Keratinocyte (primary cell): ENCODE measurements at regions not wholly inside any gene's neighbourhood (a gene's known extent, or its start where the extent isn't known, plus 50 kb on each side); places are given as distances from the start of the nearest gene placed in this dataset.

ENCODE experiments used
- DNase-seq: peaks from one replicate; pipeline ENCODE4 v3.0.0-alpha.2; 2011; ENCODE audit warnings: low read depth, missing footprints, low spot score
- FAIRE-seq: peaks from 2 replicates; lab custom pipeline; 2011; peaks lifted over from hg19 to GRCh38; lab: Jason Lieb, UNC
- H2AFZ ChIP-seq: 2 replicates; pipeline ENCODE4 v1.6.0; 2012; ENCODE audit warnings: low read length, control low read depth, inconsistent platforms; ENCODE audit not compliant: control insufficient read depth
- H3K27ac ChIP-seq: 2 replicates; pipeline ENCODE4 v1.5.1; 2011; ENCODE audit warnings: low read length; ENCODE audit not compliant: control insufficient read depth, insufficient read depth
- H3K27me3 ChIP-seq: 3 replicates; pipeline ENCODE4 v1.6.0; 2011; ENCODE audit warnings: low read length; ENCODE audit not compliant: control insufficient read depth, insufficient read depth; ENCODE audit errors: extremely low read depth
- H3K36me3 ChIP-seq, 2 experiments: 2 replicates in 1 of 2; 3 replicates in 1 of 2; pipeline ENCODE4 v1.5.1; 2011; ENCODE audit warnings: low read length in 2 of 2, mild to moderate bottlenecking in 1 of 2; ENCODE audit not compliant: control insufficient read depth in 2 of 2, insufficient read depth in 2 of 2; ENCODE audit errors: extremely low read depth in 1 of 2
- H3K4me1 ChIP-seq: 3 replicates; pipeline ENCODE4 v1.5.1; 2011; ENCODE audit warnings: low read length; ENCODE audit not compliant: control insufficient read depth, insufficient read depth; ENCODE audit errors: extremely low read depth
- H3K4me2 ChIP-seq: 3 replicates; pipeline ENCODE4 v1.6.0; 2011; ENCODE audit warnings: low read depth, low read length; ENCODE audit not compliant: control insufficient read depth, insufficient read depth; ENCODE audit errors: extremely low read depth
- H3K4me3 ChIP-seq, 3 experiments: fragments of 200-600 bp in 1 of 3; sonication (generic) in 1 of 3; 2 replicates in 2 of 3; 3 replicates in 1 of 3; pipeline ENCODE4 v1.5.1; 2011 to 2016; ENCODE audit warnings: low read length in 3 of 3, mild to moderate bottlenecking in 3 of 3, control low read depth in 2 of 3, inconsistent platforms in 1 of 3, low read depth in 1 of 3, mixed read lengths in 1 of 3, mixed run types in 1 of 3, moderate library complexity in 1 of 3; ENCODE audit not compliant: control insufficient read depth in 2 of 3, insufficient read depth in 2 of 3; ENCODE audit errors: extremely low read depth in 1 of 3
- H3K79me2 ChIP-seq: 2 replicates; pipeline ENCODE4 v1.6.0; 2012; ENCODE audit warnings: low read length; ENCODE audit not compliant: control insufficient read depth, insufficient read depth
- H3K9ac ChIP-seq: 3 replicates; pipeline ENCODE4 v1.6.0; 2011; ENCODE audit warnings: low read length; ENCODE audit not compliant: control insufficient read depth, insufficient read depth; ENCODE audit errors: extremely low read depth
- H3K9me1 ChIP-seq: 3 replicates; pipeline ENCODE4 v1.6.0; 2011; ENCODE audit warnings: low read length; ENCODE audit not compliant: control insufficient read depth, insufficient read depth; ENCODE audit errors: extremely low read depth
- H3K9me3 ChIP-seq: 2 replicates; pipeline ENCODE4 v1.5.1; 2012; ENCODE audit warnings: low read depth, low read length; ENCODE audit not compliant: control insufficient read depth
- H4K20me1 ChIP-seq: 3 replicates; pipeline ENCODE4 v1.6.0; 2011; ENCODE audit warnings: low read length; ENCODE audit not compliant: control insufficient read depth, insufficient read depth; ENCODE audit errors: extremely low read depth
- EZH2 ChIP-seq: IDR thresholded peaks from one replicate; pipeline ENCODE4 v1.6.1; 2012; ENCODE audit warnings: inconsistent platforms, mild to moderate bottlenecking, low read length, moderate library complexity
- dilution Hi-C: fragments of 300-500 bp; cut with MboI; formaldehyde crosslinking; loops from one replicate; pipeline ENCODE4 v1.7.0; 2020; ENCODE audit warnings: low sequenced_read_pairs; ENCODE audit not compliant: extremely low pct_ligation_motif_present
- TF ChIP-seq, protein P1 (sequence below), 3 experiments: IDR thresholded peaks in 1 of 3; conservative IDR thresholded peaks in 1 of 3; optimal IDR thresholded peaks in 1 of 3; 2 replicates in 2 of 3; 3 replicates in 1 of 3; pipeline versions ENCODE3 to v1.5.1; 2011; ENCODE audit warnings: low read length in 3 of 3, mild to moderate bottlenecking in 3 of 3, moderate library complexity in 2 of 3, control low read depth in 1 of 3, inconsistent platforms in 1 of 3; ENCODE audit not compliant: insufficient read depth in 2 of 3; ENCODE audit errors: extremely low read depth in 1 of 3

DNA sequence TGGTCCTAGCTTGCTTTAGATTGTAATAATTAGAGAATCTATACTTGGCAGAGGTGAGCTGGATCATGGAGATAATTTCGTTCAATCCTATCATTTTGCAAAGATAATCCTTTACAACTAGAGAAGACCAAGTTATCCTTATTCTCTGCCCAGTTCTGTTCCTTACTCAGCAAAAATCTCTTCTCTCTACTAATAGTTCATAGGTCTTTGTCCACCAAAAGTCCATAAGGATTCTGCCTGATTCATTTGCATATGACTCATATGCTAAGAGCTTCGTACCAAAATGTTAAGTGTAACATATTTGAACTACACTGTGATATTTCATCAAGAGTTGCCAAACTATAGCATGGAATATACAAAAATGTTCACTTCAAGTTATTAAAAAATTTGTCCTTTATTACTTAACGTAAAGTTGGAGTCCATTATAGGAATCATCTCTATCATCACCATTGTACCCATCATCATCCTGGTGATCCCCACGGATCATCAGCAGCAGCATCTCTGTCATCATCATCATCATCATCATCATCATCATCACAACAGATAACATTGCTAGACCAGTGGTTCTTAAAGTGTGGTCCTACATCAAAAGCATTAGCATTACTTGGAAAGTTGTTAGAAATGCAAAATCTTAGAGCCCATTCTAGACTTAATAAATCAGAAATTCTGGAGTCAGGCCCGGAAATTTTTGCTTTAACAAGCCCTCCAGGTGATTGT, 463.0 kb downstream of the DHX35 start:
- DNase-seq (no peak), FAIRE-seq (no peak)
- H3K4me3 ChIP-seq = no peak overlapping the region
- H3K9ac ChIP-seq = no peak overlapping the region
- no peaks in the 10 kb centered on the region for H3K9me1 ChIP-seq
- no peaks in the 10 kb centered on the region for H4K20me1 ChIP-seq
- no peaks in the 10 kb centered on the region for H3K79me2 ChIP-seq
- H3K9me3 ChIP-seq = no peaks in the 10 kb centered on the region
- no peak overlapping the region for H3K4me2 ChIP-seq
- dilution Hi-C loops = no loop called here
- H3K4me1 ChIP-seq = no peaks in the 10 kb centered on the region
- no peaks in the 10 kb centered on the region for H3K27me3 ChIP-seq
- H2AFZ ChIP-seq = no peak overlapping the region
- H3K27ac ChIP-seq = no peak overlapping the region
- no peaks in the 10 kb centered on the region for H3K36me3 ChIP-seq
- TF ChIP-seq, protein P1, sequence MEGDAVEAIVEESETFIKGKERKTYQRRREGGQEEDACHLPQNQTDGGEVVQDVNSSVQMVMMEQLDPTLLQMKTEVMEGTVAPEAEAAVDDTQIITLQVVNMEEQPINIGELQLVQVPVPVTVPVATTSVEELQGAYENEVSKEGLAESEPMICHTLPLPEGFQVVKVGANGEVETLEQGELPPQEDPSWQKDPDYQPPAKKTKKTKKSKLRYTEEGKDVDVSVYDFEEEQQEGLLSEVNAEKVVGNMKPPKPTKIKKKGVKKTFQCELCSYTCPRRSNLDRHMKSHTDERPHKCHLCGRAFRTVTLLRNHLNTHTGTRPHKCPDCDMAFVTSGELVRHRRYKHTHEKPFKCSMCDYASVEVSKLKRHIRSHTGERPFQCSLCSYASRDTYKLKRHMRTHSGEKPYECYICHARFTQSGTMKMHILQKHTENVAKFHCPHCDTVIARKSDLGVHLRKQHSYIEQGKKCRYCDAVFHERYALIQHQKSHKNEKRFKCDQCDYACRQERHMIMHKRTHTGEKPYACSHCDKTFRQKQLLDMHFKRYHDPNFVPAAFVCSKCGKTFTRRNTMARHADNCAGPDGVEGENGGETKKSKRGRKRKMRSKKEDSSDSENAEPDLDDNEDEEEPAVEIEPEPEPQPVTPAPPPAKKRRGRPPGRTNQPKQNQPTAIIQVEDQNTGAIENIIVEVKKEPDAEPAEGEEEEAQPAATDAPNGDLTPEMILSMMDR (optimal IDR thresholded peaks at IDR 0.05 in 1 of 3, IDR thresholded peaks at IDR 0.05 in 1 of 3, conservative IDR thresholded peaks at IDR 0.05 in 1 of 3; ENCODE audit: extremely low read depth in 1 of 3, insufficient read depth in 2 of 3, low read length in 3 of 3) = no peak
- no peak for TF ChIP-seq EZH2

DNA sequence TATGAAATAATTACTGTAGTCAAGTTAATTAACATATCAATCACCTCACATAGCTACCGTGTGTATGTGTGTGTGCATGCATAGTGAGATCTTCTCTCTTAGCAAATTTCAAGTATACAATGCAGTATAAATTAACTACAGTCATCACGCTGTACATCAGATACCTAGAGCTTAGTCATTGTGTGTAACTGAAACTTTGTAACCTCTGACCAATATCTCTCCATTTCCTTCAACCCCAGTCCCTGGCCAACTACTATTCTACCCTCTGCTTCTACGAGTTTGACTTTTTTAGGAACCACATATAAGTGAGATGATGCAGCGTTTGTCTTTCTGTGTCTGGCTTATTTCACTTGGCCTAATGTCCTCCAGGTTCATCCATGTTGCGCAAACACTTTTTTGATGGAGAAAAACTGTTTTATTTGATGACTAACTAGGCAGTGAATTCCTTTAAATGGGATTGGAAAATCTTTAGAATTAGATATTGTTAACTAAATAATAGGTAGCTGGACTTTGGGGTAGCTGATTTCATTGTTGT, 459.5 kb downstream of the DHX35 start:
- H4K20me1 ChIP-seq = no peaks in the 10 kb centered on the region
- TF ChIP-seq, protein P1 (optimal IDR thresholded peaks at IDR 0.05 in 1 of 3, IDR thresholded peaks at IDR 0.05 in 1 of 3, conservative IDR thresholded peaks at IDR 0.05 in 1 of 3; ENCODE audit: extremely low read depth in 1 of 3, insufficient read depth in 2 of 3, low read length in 3 of 3) = no peak
- no peak for TF ChIP-seq EZH2
- no peak overlapping the region for H3K27ac ChIP-seq
- no peak overlapping the region for H3K4me2 ChIP-seq
- H3K9ac ChIP-seq = no peak overlapping the region
- no peak for DNase-seq
- no peaks in the 10 kb centered on the region for H3K27me3 ChIP-seq
- H2AFZ ChIP-seq = no peak overlapping the region
- dilution Hi-C loops = no loop called here
- no peaks in the 10 kb centered on the region for H3K9me3 ChIP-seq
- no peaks in the 10 kb centered on the region for H3K79me2 ChIP-seq
- H3K4me1 ChIP-seq = no peaks in the 10 kb centered on the region
- H3K36me3 ChIP-seq = no peaks in the 10 kb centered on the region
- no peak overlapping the region for H3K4me3 ChIP-seq
- FAIRE-seq = no peak
- H3K9me1 ChIP-seq = no peaks in the 10 kb centered on the region
